Putamen (tissue), 1 donor: ENCODE measurements at regions not wholly inside any gene's neighbourhood (a gene's known extent, or its start where the extent isn't known, plus 50 kb on each side); places are given as distances from the start of the nearest gene placed in this dataset.

Experiments
- DNase-seq: peaks from one replicate; pipeline ENCODE4 v3.0.0-alpha.2; 2016; ENCODE audit warnings: low spot score

- no peak for DNase-seq
Measured at GRCh38 chr13:111456452-111457230, 136.2 kb downstream of the TEX29 start.

GRCh38 chr13:111458001-111458531 is 137.6 kb downstream of the TEX29 start:
- DNase-seq = no peak

DNA sequence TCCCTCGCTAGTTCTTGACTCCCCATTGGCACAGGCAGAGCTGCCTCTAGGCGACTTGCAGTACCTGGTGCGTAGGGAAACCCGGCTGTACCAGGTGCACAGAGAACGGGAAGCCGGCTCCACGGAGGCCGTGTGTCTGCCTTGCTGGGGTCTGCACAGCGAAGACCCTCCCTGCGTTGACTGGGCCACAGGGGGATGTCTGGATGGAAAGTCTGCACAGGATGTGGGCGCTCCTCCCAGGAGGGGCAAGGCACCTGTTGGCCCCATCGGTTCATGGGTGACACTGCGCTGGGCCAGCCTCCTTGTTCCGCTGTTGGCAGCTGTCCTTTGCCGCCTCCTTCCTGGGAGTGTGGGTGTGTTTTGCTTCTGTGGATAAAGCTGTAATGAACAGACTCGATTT is 138.3 kb downstream of the TEX29 start:
- no peak for DNase-seq

DNA sequence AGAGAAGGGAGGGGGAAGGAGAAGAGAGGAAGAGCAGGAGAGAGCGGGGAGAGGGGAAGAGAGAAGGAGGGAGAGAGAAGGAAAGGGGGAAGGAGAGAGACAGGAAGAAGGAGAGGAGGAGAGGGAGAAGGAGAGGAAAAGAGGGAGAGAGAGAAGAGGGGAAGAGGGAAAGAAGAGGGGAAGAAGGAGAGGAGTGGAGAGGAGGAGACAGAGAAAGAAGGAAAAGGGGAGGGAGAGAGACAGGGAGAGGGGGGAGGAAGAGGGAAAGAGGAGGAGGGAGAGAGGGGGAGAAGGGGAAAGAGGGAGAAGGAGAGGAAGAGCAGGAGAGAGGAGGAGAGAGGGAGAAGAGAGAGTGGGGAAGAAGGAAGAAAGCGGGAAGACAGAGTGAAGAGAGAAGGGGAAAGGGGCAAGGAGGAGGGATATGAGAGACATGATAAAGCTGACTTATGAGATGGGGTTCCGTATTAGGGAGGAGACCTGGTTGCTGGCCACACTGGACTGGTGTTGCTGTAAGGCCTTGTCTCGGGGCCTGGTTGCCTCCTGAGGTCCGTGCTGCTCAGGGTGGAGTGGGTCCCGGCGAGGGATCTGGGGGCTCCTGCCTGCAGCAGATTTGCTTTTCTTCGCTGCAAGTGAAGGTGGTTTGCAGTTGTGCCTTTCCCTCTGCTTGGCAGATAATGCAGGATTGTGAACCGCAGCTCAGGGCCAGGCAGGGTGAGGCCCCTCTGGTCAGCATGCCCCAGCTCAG is 139.5 kb downstream of the TEX29 start:
- DNase-seq = no peak

GRCh38 chr13:111460548-111461444 is 140.4 kb downstream of the TEX29 start:
- DNase-seq = peak; percentile 39

DNA sequence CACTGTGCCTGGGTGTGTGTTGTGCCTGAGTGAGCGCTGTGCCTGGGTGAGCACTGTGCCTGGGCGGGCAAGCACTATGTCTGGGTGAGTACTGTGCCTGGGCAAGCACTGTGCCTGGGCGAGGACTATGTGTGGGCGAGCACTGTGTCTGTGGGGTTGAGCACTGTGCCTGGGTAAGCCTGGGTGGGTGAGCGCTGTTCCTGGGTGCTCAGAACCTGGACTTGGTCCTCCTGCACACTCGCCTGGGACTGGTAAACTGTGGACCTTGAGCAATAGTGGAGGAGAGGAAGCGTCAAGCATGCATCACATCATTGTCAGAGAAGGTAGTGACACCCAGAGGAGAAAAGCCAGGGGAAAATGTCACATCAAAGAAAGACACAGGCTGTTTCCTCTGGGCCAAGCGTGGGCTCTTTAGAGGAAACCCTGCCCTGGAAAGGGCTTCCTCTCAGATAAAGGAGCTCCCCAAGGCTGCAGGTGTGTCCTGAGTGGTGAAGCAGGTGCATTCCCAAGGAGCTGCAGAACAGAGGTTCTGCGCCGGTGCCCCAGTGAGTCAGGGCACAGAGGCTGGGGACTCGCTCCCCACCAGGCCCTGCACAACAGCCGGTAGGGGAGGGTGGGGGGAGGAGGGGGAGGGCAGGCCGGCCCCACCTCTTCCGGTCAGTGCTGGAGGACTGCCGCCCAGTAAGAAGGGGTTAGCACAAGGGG is 141.2 kb downstream of the TEX29 start:
- no peak for DNase-seq

GRCh38 chr13:111462221-111462764 is 141.9 kb downstream of the TEX29 start:
- no peak for DNase-seq

- no peak for DNase-seq
Measured at GRCh38 chr13:111462944-111463343, 142.5 kb downstream of the TEX29 start.

GRCh38 chr13:111467111-111467890 is 146.9 kb downstream of the TEX29 start:
- no peak for DNase-seq

DNA sequence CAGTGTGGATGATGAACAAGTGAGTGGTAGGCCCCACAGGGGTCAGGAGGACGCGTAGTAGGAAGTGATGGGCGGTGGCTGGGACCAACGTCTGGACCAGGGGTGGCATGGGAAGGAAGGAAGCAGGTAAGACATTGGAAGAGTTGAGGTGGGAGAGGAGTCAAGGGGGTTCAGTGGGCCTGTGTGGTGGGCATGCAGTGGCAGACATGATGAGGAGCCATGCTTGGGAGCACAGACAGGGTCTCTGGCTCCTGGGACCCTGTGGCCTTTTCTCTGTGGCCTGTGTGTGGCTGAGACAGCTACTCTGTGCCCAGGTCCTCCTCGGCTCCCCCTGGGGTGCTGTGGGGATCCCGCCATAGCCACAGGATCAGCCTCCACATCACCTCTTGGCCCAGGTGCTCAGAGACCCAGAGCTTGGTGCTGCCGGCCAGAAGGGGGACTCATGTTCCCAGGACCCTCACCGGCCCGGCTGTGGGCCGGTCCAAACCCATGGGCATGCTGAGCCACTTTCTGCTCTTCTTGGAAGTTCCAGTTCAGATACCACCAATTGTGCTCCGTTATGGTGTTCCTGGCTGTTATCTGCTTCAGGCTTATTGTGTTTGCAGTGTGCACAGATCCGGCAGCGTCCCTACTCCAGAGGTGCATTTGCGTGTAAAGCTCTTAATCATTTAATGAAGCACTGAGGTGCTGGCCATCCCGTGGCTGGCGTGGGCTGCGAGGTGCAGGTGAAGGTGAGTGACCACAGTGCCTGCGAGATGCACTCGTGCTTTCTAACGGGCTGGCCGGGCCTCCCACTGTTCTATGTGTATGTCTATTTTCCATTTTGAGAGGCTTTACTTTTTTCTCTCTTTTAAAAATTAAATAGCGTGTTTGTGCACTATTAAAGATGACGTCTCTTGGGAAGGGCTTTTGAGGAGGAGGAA is 147.9 kb downstream of the TEX29 start:
- no peak for DNase-seq

- DNase-seq = no peak
Measured at GRCh38 chr13:111469450-111469849, 149.0 kb downstream of the TEX29 start.

DNA sequence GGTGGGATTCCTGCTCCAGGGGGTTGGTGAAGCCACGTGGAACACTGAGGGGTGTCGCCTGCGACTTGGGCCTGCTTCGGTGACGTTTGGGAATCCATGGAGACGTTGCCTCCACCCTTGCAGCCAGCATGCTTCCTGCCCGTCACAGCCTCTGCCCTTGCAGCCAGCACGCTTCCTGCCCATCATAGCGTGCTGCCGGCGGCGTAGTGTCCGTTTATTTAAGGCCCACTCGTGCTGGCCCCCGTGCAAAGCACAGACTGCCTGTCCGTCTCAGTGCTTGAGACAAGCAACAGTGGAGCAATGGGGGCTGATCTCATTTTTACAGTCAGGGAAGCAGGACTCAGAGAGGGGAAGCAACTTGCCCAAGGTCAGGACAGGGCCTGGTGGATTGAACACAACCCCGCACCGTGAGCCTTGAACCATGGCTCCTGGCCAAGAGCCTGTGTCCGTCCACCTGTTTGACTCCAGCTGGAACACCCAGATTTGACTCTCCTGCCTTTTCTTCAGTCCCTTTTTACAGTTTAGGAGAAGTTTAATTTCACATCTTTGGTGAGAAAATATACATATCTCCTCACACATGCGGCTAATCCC is 149.6 kb downstream of the TEX29 start:
- DNase-seq = no peak

DNA sequence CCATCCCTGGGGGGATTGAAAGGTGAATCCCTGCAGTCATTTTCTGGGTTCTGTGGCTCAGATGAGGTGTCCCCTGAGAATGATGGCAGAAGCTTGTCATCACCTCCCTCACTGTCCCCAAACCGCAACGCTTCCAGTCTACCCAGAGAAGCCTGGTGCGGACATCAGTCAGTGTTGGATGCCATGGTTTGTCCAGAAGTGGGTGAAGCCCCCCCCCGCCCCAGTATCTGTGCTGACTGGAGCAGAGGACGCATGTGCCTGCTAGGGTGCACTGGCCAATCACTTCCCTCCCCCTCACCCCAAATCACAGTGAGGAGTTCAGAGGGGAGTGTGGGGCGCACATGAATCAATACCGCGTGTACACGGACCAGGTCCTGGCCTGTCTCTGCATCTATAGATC is 150.5 kb downstream of the TEX29 start:
- DNase-seq = no peak

DNA sequence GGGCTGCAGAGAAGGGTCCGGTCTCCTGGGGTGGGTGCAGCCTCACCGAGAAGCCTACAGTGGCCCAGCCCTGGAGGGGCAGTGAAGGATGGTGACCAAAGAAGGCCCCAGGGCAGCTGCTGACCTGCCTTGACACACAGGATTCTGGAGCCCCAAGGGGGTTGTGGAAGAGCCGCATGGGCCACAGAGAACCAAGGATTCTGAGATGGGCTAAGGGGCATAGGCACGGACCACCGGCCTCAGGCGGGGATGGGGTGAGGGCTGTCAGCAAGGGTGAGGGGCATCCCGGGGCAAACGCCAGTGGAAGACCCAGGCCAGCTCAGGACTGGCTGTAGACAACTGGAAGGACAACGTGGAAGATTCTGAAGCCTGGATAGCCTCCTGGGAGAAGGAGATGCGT is 151.6 kb downstream of the TEX29 start:
- no peak for DNase-seq

DNA sequence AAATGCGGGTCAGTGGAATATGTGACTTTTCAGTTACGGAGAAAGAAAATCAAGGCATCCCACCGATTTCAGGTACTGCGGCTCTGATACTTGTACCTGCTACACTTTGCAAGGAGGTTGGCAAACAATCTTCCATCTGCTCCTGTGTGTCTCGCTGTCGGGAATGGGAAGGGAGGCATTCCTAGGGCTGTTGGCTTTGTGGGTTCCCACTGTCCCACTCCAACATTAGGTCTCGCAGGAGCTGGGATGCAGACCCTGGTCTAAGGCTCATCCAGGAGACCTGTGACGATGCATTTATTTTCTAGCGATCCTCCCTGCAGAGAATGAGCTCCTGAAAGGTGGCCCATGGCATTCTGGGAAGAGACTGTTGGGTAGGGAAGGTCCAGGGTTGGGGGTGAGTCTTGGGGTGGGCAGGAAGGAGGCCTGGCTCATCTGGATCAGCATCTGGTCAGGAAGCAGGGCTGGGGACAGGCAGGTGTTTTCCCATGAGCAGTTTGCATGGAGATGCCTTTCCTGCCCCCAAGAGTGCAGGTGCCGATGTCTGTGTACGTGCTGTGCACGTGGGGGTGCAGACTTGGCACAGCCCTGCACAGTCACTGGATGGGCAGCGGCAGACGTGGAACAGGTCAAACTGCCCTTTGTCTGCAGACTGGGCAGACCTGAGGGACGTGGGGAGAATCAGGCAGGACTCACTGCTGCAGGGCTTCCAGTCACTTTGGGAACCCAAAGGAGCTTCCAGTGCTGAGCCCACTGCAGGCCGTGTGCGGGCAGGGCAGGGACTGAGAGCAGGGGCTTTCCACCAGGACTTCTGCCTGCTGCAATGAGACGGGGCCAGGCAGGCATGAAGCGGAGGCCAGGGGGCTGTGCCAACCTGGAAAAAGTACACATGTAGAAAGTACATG is 152.4 kb downstream of the TEX29 start:
- no peak for DNase-seq

DNA sequence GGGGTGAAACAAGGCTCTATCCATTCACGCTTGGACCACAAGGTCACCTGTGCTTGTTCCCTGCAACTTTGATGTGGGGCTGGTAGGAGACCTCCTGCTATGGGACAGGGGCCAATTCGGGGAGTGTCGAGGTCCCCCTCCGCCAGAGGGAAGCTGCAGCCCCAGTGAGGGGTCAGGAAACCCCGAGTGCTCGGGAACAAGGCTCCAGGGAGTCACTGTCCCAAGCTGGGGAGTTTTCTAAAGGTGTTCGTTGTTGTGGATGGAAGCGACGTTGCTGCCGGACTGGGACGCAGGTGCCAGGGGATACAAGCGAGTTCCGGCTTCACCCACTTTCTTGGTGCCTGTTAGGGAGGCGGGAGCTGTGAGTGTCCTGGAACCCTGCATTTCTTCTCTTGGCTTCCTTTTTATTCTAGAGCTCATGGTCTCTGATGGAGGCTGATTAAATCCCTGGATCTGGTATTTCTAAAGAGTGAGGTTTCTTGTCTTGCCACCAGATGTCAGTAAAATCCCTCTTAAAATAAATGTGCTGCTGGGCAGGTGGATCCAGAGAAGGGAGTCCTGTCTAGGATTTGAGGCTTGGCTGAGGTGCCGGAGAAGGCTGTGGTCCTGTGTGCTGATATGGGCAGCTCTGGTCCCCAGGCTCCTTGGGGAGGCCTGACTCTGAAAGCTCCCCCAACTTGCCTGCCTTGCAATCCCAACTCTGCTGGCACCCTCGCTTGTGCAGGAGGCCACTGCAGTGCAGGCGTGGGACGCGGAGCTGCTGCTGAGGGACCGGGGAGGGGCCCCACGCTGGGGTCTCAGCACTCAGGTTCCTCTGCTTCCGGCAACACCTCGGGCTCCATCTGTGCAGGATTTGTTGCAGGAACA is 153.9 kb downstream of the TEX29 start:
- DNase-seq = peak; percentile 31

- DNase-seq = no peak
Measured at GRCh38 chr13:111475488-111475887, 155.0 kb downstream of the TEX29 start.
